22Rv1 (cell line): ENCODE measurements at regions not wholly inside any gene's neighbourhood (a gene's known extent, or its start where the extent isn't known, plus 50 kb on each side); places are given as distances from the start of the nearest gene placed in this dataset.

Experiments
- H3K27ac ChIP-seq: fragments of 450-650 bp; 2 replicates; pipeline ENCODE4 v1.5.1; 2017
- ZFX ChIP-seq: fragments of 450-650 bp; IDR thresholded peaks from 2 replicates; pipeline ENCODE4 v1.6.1; 2017; ENCODE audit warnings: antibody characterized with exemption, borderline replicate concordance
- TF ChIP-seq, protein P1 (sequence below): fragments of 450-650 bp; IDR thresholded peaks from 2 replicates; pipeline ENCODE4 v1.5.1; 2017; ENCODE audit warnings: mild to moderate bottlenecking

DNA sequence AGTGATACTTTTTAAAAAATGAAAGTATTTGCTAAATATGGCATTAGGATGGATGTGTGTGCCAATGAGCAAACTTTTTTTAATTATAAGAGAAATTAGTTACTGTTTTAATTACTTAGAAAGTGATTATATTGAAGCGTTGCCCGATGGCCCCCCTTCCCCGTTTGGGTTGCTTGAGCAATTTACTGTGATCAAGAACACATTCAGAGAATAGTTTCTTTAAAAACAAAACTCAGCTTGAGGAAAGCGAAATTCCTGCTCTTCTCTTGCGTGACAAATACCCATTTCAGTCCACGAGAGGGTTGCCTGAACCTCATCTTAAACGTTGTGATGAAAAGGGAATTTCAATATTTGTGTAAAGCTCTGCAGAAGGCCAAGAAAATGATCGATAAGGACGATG is 234.1 kb downstream of the GATA3 start:
- H3K27ac ChIP-seq = no peak overlapping the region

DNA sequence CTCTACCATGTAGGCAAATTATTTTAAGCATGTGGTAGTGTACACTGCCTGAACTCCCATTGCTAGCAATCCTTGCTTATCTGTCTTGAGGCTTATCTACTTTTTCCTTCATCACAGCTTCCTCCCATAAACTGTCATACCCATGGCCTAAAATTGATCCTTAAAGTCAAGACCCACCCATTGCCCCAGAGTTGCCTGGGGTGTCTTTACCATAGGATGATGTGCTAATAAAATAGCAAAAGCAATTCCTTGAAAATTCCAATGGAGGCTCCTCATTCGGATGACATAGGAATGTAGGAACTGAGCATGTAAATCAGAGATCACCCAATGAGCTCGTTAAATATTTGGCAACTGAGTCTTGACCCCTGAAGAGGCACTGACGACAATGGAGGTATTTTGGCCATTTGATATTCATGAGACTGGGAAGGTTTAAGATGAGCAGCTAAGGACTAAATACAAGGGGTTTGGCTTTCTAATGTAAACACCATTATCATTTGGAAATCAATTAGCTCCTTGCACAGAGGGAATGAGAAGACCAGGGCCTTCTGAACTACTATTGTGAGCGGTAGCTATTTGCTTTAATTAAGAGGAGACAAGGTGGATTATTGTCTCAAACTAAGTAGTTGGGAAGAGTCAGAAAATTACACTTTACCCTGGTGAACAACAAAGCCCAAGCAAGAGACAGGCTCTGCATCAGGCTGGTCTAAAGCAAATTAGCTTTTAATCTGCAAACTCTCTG is 234.9 kb downstream of the GATA3 start:
- no peak for TF ChIP-seq ZFX
- TF ChIP-seq, protein P1, sequence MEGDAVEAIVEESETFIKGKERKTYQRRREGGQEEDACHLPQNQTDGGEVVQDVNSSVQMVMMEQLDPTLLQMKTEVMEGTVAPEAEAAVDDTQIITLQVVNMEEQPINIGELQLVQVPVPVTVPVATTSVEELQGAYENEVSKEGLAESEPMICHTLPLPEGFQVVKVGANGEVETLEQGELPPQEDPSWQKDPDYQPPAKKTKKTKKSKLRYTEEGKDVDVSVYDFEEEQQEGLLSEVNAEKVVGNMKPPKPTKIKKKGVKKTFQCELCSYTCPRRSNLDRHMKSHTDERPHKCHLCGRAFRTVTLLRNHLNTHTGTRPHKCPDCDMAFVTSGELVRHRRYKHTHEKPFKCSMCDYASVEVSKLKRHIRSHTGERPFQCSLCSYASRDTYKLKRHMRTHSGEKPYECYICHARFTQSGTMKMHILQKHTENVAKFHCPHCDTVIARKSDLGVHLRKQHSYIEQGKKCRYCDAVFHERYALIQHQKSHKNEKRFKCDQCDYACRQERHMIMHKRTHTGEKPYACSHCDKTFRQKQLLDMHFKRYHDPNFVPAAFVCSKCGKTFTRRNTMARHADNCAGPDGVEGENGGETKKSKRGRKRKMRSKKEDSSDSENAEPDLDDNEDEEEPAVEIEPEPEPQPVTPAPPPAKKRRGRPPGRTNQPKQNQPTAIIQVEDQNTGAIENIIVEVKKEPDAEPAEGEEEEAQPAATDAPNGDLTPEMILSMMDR = no peak
- no peak overlapping the region for H3K27ac ChIP-seq

More for the DNA sequence above, 234.1 kb downstream of the GATA3 start:
- TF ChIP-seq, protein P1 = no peak
- TF ChIP-seq ZFX = no peak

DNA sequence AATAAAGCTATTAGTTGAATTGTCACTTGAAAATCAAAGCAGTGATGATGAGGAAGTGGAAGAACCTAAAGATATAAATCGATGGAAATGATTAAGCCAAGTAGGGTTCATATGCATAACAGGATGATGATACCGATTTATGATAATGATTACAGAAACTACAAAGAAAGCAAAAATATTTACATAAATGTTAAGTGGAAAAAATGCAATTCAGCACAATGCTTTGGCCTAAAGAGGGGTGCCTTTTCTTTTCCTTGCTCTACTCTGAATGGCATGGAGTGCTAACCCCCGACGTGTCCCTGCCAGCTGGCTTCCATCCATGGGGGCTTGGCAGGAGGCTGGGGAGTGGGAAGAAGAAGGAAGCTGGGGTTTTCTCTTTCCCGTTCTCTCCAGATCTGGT is 240.3 kb downstream of the GATA3 start:
- no peak for TF ChIP-seq ZFX
- TF ChIP-seq, protein P1 = no peak

DNA sequence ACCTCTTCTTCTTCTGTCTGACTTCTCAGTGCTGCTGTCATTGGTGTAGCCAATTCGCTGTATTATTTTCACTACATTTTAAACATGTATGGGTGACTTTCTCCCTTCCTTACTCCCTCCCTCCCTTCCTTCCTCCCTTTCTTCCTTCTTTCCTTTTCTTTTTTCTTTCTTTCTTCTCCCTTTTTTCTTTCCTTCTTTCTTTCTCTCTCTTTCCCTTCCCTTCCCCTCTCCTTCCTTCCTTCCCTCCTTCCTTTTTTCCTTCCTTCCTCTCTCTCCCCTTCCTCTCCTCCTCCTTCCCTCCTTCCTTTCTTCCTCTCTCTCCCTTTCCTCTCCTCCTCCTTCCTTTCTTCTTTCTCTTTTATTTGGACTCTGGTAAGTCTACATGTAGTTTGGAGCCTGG is 240.8 kb downstream of the GATA3 start:
- H3K27ac ChIP-seq = no peak overlapping the region
- TF ChIP-seq, protein P1 = no peak
- TF ChIP-seq ZFX = no peak

More for the DNA sequence above, 240.3 kb downstream of the GATA3 start:
- H3K27ac ChIP-seq = no peak overlapping the region

DNA sequence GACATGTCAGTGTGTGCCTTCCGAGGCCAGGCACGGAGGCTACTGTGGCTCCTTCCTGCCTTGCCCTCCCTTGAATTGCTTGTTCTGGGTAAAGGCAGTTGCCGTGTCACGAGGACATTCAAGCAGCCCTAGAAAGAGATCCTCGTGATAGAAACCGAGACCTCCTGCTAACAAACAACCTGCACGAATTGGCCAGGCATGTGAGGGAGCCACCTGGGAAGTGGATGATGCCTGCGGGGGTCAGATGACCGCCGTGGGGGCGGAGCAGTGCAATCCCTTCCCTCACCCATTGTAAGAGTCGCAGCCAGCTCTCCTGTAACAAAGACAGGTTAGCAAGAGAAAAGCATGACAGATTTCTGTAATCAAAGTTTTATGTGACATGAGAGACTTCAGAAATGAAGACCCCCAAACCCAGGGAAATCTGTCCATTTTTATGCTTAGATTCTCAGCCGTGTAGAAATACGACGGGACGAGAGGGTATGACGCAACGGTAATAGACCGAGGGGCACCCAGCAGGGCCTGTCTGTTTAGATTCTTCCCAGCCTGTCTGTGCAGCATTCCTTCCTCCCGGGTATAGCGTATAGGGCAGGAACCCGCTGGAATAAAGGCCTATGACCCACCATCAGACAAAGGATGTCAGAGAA is 241.7 kb downstream of the GATA3 start:
- TF ChIP-seq, protein P1 = no peak
- no peak for TF ChIP-seq ZFX

DNA sequence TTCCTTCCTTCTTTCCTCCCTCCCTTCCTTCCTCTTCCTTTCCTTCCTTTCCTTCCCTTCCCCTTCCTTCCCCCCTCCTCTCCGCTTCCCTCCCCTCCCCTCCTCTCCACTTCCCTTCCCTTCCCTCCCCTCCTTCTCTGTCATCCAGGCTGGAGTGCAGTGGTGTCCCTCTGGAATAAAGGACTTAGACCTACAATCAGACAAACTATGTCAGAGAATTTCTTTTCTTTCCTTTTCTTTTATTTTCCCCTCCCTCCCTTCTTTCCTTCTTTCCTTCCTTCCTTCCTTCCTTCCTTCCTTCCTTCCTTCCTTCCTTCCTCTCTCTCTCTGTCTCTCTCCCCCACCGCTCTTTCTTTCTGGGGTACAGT is 242.2 kb downstream of the GATA3 start:
- no peak overlapping the region for H3K27ac ChIP-seq
- TF ChIP-seq, protein P1 = no peak
- no peak for TF ChIP-seq ZFX

More for the DNA sequence above, 241.7 kb downstream of the GATA3 start:
- H3K27ac ChIP-seq = no peak overlapping the region

DNA sequence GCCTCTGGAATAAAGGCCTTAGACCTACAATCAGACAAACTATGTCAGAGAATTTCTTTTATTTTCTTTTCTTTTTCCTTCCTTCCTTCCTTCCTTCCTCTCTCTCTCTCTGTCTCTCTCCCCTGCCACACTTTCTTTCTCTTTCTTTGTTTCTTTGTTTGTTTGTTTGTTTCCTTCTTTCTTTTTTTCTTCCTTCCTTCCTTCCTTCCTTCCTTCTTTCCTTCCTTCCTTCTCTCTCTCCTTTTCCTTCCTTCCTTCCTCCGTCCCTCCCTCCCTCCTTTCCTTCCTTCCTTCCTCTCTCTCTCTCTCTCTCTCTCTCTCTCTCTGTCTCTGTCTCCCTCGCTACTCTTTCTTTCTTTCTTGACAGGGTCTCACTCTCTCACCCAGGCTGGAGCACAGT is 242.6 kb downstream of the GATA3 start:
- H3K27ac ChIP-seq = no peak overlapping the region

More for the DNA sequence above, 242.6 kb downstream of the GATA3 start:
- TF ChIP-seq, protein P1 = no peak
- TF ChIP-seq ZFX = no peak
